DOHH2 (cell line): ENCODE measurements at regions not wholly inside any gene's neighbourhood (a gene's known extent, or its start where the extent isn't known, plus 50 kb on each side); places are given as distances from the start of the nearest gene placed in this dataset.

ENCODE experiments used
- EZH2phosphoT487 ChIP-seq: fragments of 200-600 bp; sonication (generic); IDR thresholded peaks from 2 replicates; pipeline ENCODE4 v1.6.1; 2017; ENCODE audit warnings: borderline replicate concordance, mild to moderate bottlenecking, antibody characterized with exemption, low read length, moderate library complexity, mixed read lengths
- TF ChIP-seq, protein P1 (sequence below): fragments of 200-600 bp; sonication (generic); IDR thresholded peaks from one replicate; pipeline ENCODE4 v1.5.1; 2014; ENCODE audit warnings: antibody characterized with exemption, mild to moderate bottlenecking, low read depth, low read length; ENCODE audit not compliant: poor library complexity, severe bottlenecking

- TF ChIP-seq, protein P1, sequence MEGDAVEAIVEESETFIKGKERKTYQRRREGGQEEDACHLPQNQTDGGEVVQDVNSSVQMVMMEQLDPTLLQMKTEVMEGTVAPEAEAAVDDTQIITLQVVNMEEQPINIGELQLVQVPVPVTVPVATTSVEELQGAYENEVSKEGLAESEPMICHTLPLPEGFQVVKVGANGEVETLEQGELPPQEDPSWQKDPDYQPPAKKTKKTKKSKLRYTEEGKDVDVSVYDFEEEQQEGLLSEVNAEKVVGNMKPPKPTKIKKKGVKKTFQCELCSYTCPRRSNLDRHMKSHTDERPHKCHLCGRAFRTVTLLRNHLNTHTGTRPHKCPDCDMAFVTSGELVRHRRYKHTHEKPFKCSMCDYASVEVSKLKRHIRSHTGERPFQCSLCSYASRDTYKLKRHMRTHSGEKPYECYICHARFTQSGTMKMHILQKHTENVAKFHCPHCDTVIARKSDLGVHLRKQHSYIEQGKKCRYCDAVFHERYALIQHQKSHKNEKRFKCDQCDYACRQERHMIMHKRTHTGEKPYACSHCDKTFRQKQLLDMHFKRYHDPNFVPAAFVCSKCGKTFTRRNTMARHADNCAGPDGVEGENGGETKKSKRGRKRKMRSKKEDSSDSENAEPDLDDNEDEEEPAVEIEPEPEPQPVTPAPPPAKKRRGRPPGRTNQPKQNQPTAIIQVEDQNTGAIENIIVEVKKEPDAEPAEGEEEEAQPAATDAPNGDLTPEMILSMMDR = no peak
- no peak for TF ChIP-seq EZH2phosphoT487
Observed at GRCh38 chr4:30553706-30554105, 166.5 kb upstream of the PCDH7 start.
